Thyroid gland (tissue), 4 donors: ENCODE measurements at regions not wholly inside any gene's neighbourhood (a gene's known extent, or its start where the extent isn't known, plus 50 kb on each side); places are given as distances from the start of the nearest gene placed in this dataset.
A peak's percentile ranks its signal among the peaks of the same experiment; 100 is the strongest.

Source experiments
- DNase-seq, 2 donors: peaks; one replicate each; pipeline ENCODE4 v3.0.0-alpha.2; 2019
- H3K27ac ChIP-seq, 3 donors: fragments of 200-600 bp; sonication (generic); 1 replicate in 2 of 3; 2 replicates in 1 of 3; pipeline ENCODE4 v1.5.1; 2016 to 2019; ENCODE audit warnings: mild to moderate bottlenecking in 1 of 3, moderate library complexity in 1 of 3
- H3K27me3 ChIP-seq: fragments of 200-600 bp; sonication (generic); one replicate; pipeline ENCODE4 v1.5.1; 2019
- H3K36me3 ChIP-seq, 2 donors: fragments of 200-600 bp; sonication (generic); one replicate each; pipeline ENCODE4 v1.5.1; 2016 to 2019
- H3K4me1 ChIP-seq, 2 donors: fragments of 200-600 bp; sonication (generic); one replicate each; pipeline ENCODE4 v1.5.1; 2017 to 2019
- H3K4me3 ChIP-seq, 3 donors: fragments of 200-600 bp; sonication (generic); replicated peaks in 1 of 3; 1 replicate in 2 of 3; 2 replicates in 1 of 3; pipeline ENCODE4 v1.5.1; 2016; ENCODE audit warnings: mild to moderate bottlenecking in 1 of 3
- H3K9me3 ChIP-seq: fragments of 200-600 bp; sonication (generic); one replicate; pipeline ENCODE4 v1.5.1; 2017
- POLR2A ChIP-seq, 2 donors: fragments of 450-650 bp; IDR thresholded peaks; one replicate each; pipeline ENCODE4 v1.6.1; 2017; ENCODE audit warnings: antibody characterized with exemption in 2 of 2, mild to moderate bottlenecking in 2 of 2, moderate library complexity in 1 of 2
- WGBS, 2 donors: methylation state at CpG; one replicate each; pipeline ENCODE4 v1.1.5; 2017; 5-methylcytosine and 5-hydroxymethylcytosine counted together
- intact Hi-C: fragments of 100-400 bp; cut with DNase I; formaldehyde crosslinking; loops from one replicate; pipeline ENCODE4 v1.15.1; 2023
- TF ChIP-seq, protein P1 (sequence below), 6 experiments: fragments of 200-600 bp in 3 of 6; fragments of 450-650 bp in 3 of 6; sonication (generic) in 3 of 6; IDR thresholded peaks; one replicate each; pipeline ENCODE4 v1.5.1; 2016 to 2019; ENCODE audit warnings: antibody characterized with exemption in 6 of 6, mild to moderate bottlenecking in 2 of 6, inconsistent platforms in 1 of 6, moderate library complexity in 1 of 6

DNA sequence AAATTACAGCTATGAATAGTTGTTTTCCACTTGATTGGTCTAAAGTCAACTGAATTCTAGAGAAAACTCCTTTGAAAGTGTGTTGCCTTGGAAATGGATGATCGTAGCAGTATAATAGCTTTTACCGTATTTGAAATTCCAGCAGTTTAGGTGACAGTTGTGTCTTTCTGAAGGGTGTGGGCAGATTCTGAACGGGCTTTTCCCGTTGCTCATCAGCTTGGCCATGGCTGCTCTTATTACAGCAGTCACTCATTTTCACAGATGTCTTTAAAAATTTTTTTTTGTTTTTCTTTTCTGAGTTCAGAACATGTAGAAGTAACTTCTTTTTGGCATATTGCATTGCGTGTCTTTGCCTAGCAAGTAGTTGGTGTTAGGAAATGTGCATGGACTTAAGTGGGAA, 69.6 kb upstream of the SLC4A4 start:
- intact Hi-C loops, result no loop called here
- DNase-seq, result no peak
- 77 to 90% methylated on average over 5 of the region's 5 CpGs for WGBS, 2 donors

DNA sequence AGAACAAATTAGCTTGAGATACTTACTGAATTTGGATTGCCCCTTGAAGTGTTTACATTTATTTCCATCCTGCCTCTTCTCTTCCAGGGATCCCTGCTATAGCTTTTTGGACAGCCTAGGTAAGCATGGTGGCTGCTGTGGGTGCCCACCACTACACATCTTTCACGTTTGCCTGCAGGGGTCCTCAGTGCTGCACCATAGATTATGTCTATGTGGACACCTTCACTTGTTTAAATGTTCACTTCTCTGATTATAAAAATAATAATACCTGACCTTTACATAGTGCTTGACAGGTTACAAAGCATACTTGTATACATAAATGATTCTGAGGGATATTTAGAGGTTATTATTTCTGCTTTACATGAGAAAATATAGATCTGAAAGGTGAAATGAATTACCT, 67.9 kb upstream of the SLC4A4 start:
- WGBS, 2 donors, result 24 to 35% methylated on average over 1 of the region's 1 CpG
- Histone ChIP-seq H3K27me3 (no peaks in the 10 kb centered on the region), H3K4me1 (peaks cover 10 to 11% of the 10 kb centered on the region in 2 donors), H3K4me3 (no peak overlapping the region), H3K36me3 (no peaks in the 10 kb centered on the region), H3K27ac (no peak overlapping the region), H3K9me3 (no peaks in the 10 kb centered on the region)
- intact Hi-C loops, result no loop called here
- DNase-seq, result peak; percentile 14 to 21
- TF ChIP-seq, protein P1, sequence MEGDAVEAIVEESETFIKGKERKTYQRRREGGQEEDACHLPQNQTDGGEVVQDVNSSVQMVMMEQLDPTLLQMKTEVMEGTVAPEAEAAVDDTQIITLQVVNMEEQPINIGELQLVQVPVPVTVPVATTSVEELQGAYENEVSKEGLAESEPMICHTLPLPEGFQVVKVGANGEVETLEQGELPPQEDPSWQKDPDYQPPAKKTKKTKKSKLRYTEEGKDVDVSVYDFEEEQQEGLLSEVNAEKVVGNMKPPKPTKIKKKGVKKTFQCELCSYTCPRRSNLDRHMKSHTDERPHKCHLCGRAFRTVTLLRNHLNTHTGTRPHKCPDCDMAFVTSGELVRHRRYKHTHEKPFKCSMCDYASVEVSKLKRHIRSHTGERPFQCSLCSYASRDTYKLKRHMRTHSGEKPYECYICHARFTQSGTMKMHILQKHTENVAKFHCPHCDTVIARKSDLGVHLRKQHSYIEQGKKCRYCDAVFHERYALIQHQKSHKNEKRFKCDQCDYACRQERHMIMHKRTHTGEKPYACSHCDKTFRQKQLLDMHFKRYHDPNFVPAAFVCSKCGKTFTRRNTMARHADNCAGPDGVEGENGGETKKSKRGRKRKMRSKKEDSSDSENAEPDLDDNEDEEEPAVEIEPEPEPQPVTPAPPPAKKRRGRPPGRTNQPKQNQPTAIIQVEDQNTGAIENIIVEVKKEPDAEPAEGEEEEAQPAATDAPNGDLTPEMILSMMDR (IDR thresholded peaks at IDR 0.05), result peak in 2 of 6 experiments; percentile 17 to 33
- TF ChIP-seq POLR2A (IDR thresholded peaks at IDR 0.05), result no peak

More for the DNA sequence above, 69.6 kb upstream of the SLC4A4 start:
- TF ChIP-seq, protein P1 (IDR thresholded peaks at IDR 0.05), result no peak
- no peak for TF ChIP-seq POLR2A (IDR thresholded peaks at IDR 0.05)
- Histone ChIP-seq H3K36me3 (no peaks in the 10 kb centered on the region), H3K27ac (no peak overlapping the region), H3K4me1 (peaks cover 3 to 10% of the 10 kb centered on the region in 2 donors), H3K27me3 (no peaks in the 10 kb centered on the region), H3K9me3 (no peaks in the 10 kb centered on the region), H3K4me3 (no peak overlapping the region)

DNA sequence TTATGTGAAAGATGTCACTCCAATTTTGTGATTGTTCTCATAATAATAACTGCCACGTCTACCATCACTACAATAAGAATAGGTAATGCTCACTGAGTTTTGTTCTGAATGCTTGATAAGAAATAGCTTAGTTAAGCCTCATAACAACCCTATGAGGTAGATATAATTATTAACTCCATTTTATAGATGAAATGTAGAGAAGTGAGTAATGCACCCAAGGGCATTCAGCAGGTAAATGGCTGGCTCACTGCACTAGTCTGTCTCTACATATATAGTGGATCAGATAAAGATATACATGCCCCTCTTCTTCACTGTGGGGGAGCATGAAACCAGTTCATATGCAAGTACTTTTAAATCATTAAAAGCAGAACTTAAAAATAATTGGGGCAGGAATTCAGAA, 65.8 kb upstream of the SLC4A4 start:
- no peaks in the 10 kb centered on the region for H3K9me3 ChIP-seq
- no peak overlapping the region for H3K4me3 ChIP-seq
- WGBS, 2 donors, result 96 to 98% methylated on average over 1 of the region's 1 CpG
- no peak for TF ChIP-seq POLR2A (IDR thresholded peaks at IDR 0.05)
- TF ChIP-seq, protein P1 (IDR thresholded peaks at IDR 0.05), result no peak
- H3K27ac ChIP-seq, result no peak overlapping the region
- no peaks in the 10 kb centered on the region for H3K27me3 ChIP-seq
- peaks cover 10 to 13% of the 10 kb centered on the region in 2 donors for H3K4me1 ChIP-seq
- intact Hi-C loops, result no loop called here
- H3K36me3 ChIP-seq, result no peaks in the 10 kb centered on the region
- DNase-seq, result no peak

DNA sequence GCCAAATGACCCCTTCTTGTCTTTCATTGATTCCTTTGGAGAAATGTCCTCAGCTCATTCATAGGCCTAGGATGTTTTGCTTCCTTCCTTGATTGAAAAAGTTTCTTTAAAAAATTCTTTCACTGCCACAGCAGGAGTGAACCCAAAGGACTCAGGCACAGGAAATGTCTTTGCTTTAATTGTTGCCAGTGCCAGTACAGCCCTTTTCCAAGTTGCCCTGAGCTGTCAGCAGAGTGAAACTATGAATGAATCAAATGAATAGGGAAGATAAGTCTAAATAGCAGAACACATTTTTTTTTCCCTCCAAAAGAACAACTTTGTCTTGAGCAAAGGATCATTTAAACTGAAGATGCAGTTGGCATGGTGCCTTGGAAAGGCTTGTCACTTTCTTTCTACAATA, 63.8 kb upstream of the SLC4A4 start:
- intact Hi-C loops, result no loop called here

DNA sequence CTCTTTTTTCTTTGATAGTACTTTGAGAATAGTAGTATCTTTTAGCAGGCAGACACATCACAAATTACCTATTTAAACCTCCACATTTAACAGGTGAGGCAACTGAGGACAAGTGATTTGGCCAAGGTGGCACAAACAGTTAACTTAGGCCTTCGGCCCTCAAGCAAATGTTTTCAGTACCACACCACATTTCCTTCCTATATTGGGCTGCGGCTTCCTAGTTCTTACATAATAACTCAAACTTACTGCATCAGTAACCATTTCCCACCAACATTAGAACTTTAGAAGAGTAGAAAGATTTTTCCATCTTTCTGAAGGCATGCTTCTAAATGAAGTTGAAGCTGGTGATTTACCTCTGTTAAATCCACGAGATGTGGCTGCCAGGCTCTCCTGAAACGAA, 63.2 kb upstream of the SLC4A4 start:
- H3K9me3 ChIP-seq, result no peaks in the 10 kb centered on the region
- H3K4me3 ChIP-seq, result no peak overlapping the region
- H3K36me3 ChIP-seq, result no peaks in the 10 kb centered on the region
- TF ChIP-seq POLR2A (IDR thresholded peaks at IDR 0.05), result no peak
- TF ChIP-seq, protein P1 (IDR thresholded peaks at IDR 0.05), result no peak
- H3K27me3 ChIP-seq, result no peaks in the 10 kb centered on the region
- intact Hi-C loops, result no loop called here
- DNase-seq, result no peak
- WGBS, 2 donors, result 37 to 44% methylated on average over 4 of the region's 4 CpGs
- peaks cover 0 to 10% of the 10 kb centered on the region in 2 donors for H3K4me1 ChIP-seq
- peak overlapping the region in 1 of 3 donors; percentile 8 for H3K27ac ChIP-seq

More for the DNA sequence above, 63.8 kb upstream of the SLC4A4 start:
- TF ChIP-seq POLR2A (IDR thresholded peaks at IDR 0.05), result no peak
- TF ChIP-seq, protein P1 (IDR thresholded peaks at IDR 0.05), result no peak
- Histone ChIP-seq H3K4me3 (no peak overlapping the region), H3K9me3 (no peaks in the 10 kb centered on the region), H3K27ac (no peak overlapping the region), H3K36me3 (no peaks in the 10 kb centered on the region), H3K4me1 (peaks cover 0 to 10% of the 10 kb centered on the region in 2 donors), H3K27me3 (no peaks in the 10 kb centered on the region)
- DNase-seq, result peak in 1 of 2 donors; percentile 26
